ENCODE measurements at regions not wholly inside any gene's neighbourhood (a gene's known extent, or its start where the extent isn't known, plus 50 kb on each side); places are given as distances from the start of the nearest gene placed in this dataset.

GRCh38 chr3:33940736-33941135, 142.3 kb downstream of the PDCD6IP start:
- no peak for TF ChIP-seq POLR2A (IDR thresholded peaks at IDR 0.05; ENCODE audit: low read depth, low read length)
- TF ChIP-seq TAF1 (IDR thresholded peaks at IDR 0.05; ENCODE audit: borderline replicate concordance, low read depth, low read length): no peak

Data from GM12892 (cell line).